Osteocyte (in vitro differentiated cells): ENCODE measurements at regions not wholly inside any gene's neighbourhood (a gene's known extent, or its start where the extent isn't known, plus 50 kb on each side); places are given as distances from the start of the nearest gene placed in this dataset.
"Not testable (repeated sequence)": the region's sequence is repeated elsewhere in the genome, so short reads cannot be mapped to it uniquely, and the experiment has no call there.

Experiments
- DNase-seq: peaks from one replicate; pipeline ENCODE4 v3.0.0; 2021; ENCODE audit warnings: mixed read lengths; ENCODE audit not compliant: unreplicated experiment; ENCODE audit errors: extremely low spot score
- H3K27ac Mint-ChIP-seq: one replicate; pipeline ENCODE4 v1.8.0; 2021; ENCODE audit warnings: mild to moderate bottlenecking, mixed read lengths; ENCODE audit not compliant: unreplicated experiment
- H3K27me3 Mint-ChIP-seq: one replicate; pipeline ENCODE4 v1.8.0; 2021; ENCODE audit warnings: mixed read lengths; ENCODE audit not compliant: unreplicated experiment
- H3K36me3 Mint-ChIP-seq: one replicate; pipeline ENCODE4 v1.8.0; 2021; ENCODE audit warnings: mixed read lengths; ENCODE audit not compliant: unreplicated experiment
- H3K4me1 Mint-ChIP-seq: one replicate; pipeline ENCODE4 v1.8.0; 2021; ENCODE audit warnings: mixed read lengths; ENCODE audit not compliant: unreplicated experiment
- H3K4me3 Mint-ChIP-seq: one replicate; pipeline ENCODE4 v1.8.0; 2021; ENCODE audit warnings: mild to moderate bottlenecking, moderate library complexity, mixed read lengths; ENCODE audit not compliant: unreplicated experiment
- H3K9me3 Mint-ChIP-seq: one replicate; pipeline ENCODE4 v1.8.0; 2021; ENCODE audit warnings: mixed read lengths; ENCODE audit not compliant: unreplicated experiment
- TF ChIP-seq, protein P1 (sequence below): fragments of 200-600 bp; sonication (generic); IDR thresholded peaks from 2 replicates; pipeline ENCODE4 v1.5.0; 2021; ENCODE audit warnings: antibody characterized with exemption, mild to moderate bottlenecking, moderate library complexity

GRCh38 chr16:5207001-5207523 lies 109.5 kb upstream of the EEF2KMT start:
- Mint-ChIP-seq H3K27ac (no peak overlapping the region), H3K27me3 (no peaks in the 10 kb centered on the region), H3K9me3 (no peaks in the 10 kb centered on the region), H3K4me3 (no peak overlapping the region), H3K36me3 (no peaks in the 10 kb centered on the region), H3K4me1 (no peaks in the 10 kb centered on the region)
- TF ChIP-seq, protein P1, sequence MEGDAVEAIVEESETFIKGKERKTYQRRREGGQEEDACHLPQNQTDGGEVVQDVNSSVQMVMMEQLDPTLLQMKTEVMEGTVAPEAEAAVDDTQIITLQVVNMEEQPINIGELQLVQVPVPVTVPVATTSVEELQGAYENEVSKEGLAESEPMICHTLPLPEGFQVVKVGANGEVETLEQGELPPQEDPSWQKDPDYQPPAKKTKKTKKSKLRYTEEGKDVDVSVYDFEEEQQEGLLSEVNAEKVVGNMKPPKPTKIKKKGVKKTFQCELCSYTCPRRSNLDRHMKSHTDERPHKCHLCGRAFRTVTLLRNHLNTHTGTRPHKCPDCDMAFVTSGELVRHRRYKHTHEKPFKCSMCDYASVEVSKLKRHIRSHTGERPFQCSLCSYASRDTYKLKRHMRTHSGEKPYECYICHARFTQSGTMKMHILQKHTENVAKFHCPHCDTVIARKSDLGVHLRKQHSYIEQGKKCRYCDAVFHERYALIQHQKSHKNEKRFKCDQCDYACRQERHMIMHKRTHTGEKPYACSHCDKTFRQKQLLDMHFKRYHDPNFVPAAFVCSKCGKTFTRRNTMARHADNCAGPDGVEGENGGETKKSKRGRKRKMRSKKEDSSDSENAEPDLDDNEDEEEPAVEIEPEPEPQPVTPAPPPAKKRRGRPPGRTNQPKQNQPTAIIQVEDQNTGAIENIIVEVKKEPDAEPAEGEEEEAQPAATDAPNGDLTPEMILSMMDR: no peak
- no peak for DNase-seq

DNA sequence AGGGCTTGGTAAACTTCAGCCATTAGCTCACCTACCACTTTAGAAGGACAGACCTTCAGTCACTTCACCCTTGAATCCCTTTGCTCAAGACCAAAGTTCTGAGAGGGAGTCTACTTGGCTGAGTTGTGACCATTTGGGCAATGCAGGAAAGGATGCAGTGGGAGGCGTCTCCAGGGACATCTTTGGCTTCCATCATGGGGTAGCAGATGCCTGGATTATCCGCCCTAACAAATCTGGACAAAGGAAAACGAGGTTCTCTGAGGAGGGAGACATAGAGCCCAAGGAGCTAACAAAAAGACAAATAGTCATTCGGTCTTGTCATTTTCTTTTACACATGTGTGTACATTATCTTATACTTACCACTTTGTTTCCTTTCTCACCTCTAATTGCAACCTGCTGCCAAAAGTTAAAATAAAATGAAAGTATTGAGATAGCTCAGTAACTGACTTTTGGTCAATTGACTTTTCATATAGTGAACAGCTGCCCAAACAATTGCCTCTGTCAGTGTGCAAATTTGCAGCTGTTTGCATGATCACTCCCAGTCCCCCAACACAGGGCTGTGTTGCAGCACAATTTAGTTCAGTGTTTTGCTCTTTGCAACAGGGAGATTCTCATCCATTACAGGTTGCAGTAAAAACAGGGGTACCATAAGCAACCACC lies 108.9 kb upstream of the EEF2KMT start:
- TF ChIP-seq, protein P1: no peak
- Mint-ChIP-seq H3K36me3 (no peaks in the 10 kb centered on the region), H3K27ac (no peak overlapping the region), H3K4me3 (no peak overlapping the region), H3K27me3 (no peaks in the 10 kb centered on the region), H3K4me1 (no peaks in the 10 kb centered on the region), H3K9me3 (no peaks in the 10 kb centered on the region)
- no peak for DNase-seq

GRCh38 chr16:5205361-5206040 lies 107.9 kb upstream of the EEF2KMT start:
- no peaks in the 10 kb centered on the region for H3K27me3 Mint-ChIP-seq
- TF ChIP-seq, protein P1: no peak
- H3K4me1 Mint-ChIP-seq: no peaks in the 10 kb centered on the region
- DNase-seq: no peak
- H3K9me3 Mint-ChIP-seq: peaks cover 4% of the 10 kb centered on the region
- H3K27ac Mint-ChIP-seq: no peak overlapping the region
- H3K4me3 Mint-ChIP-seq: no peak overlapping the region
- no peaks in the 10 kb centered on the region for H3K36me3 Mint-ChIP-seq

DNA sequence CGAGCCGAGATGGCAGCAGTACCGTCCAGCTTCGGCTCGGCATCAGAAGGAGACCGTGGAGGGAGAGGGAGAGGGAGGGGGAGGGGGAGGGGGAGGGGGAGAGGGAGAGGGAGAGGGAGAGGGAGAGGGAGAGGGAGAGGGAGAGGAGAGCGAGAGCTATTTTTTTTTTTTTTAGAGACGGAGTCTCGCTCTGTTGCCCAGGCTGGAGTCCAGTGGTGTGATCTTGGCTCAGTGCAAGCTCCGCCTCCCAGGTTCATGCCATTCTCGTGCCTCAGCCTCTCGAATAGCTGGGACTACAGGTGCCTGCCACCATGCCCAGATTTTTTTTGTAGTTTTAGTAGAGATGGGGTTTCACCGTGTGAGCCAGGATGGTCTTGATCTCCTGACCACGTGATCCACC lies 106.1 kb upstream of the EEF2KMT start:
- H3K4me1 Mint-ChIP-seq, DNase-seq, H3K9me3 Mint-ChIP-seq, H3K4me3 Mint-ChIP-seq, H3K27me3 Mint-ChIP-seq, H3K27ac Mint-ChIP-seq, H3K36me3 Mint-ChIP-seq: not testable (repeated sequence)

DNA sequence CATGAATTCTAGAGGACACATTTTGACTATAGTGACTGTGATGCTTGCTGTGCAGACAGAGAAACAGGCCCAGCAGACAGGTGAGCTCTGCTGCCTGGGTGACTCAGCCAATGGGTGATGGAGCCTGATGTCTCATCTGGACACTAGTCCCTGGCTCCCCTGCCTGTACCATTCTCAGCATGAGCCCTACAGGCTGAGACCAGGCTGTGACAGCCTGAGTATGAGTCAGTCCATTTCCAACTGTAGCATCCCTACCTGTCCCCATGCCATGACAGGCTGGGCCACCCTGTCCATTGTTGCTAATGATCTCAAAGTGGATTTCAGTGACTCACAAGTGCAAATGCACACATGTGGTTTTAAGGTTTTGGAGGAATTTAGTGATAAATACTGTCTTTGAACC lies 102.5 kb upstream of the EEF2KMT start:
- Mint-ChIP-seq H3K4me1 (no peaks in the 10 kb centered on the region), H3K27me3 (no peaks in the 10 kb centered on the region), H3K4me3 (no peak overlapping the region), H3K9me3 (peaks cover 4% of the 10 kb centered on the region), H3K27ac (no peak overlapping the region), H3K36me3 (no peaks in the 10 kb centered on the region)
- TF ChIP-seq, protein P1: no peak
- DNase-seq: no peak
